Thyroid gland (tissue), 4 donors: ENCODE measurements at regions not wholly inside any gene's neighbourhood (a gene's known extent, or its start where the extent isn't known, plus 50 kb on each side); places are given as distances from the start of the nearest gene placed in this dataset.
"Not testable (repeated sequence)": the region's sequence is repeated elsewhere in the genome, so short reads cannot be mapped to it uniquely, and the experiment has no call there.

Experiments
- DNase-seq, 2 donors: peaks; one replicate each; pipeline ENCODE4 v3.0.0-alpha.2; 2019
- H3K27ac ChIP-seq, 3 donors: fragments of 200-600 bp; sonication (generic); 1 replicate in 2 of 3; 2 replicates in 1 of 3; pipeline ENCODE4 v1.5.1; 2016 to 2019; ENCODE audit warnings: mild to moderate bottlenecking in 1 of 3, moderate library complexity in 1 of 3
- H3K27me3 ChIP-seq: fragments of 200-600 bp; sonication (generic); one replicate; pipeline ENCODE4 v1.5.1; 2019
- H3K36me3 ChIP-seq, 2 donors: fragments of 200-600 bp; sonication (generic); one replicate each; pipeline ENCODE4 v1.5.1; 2016 to 2019
- H3K4me1 ChIP-seq, 2 donors: fragments of 200-600 bp; sonication (generic); one replicate each; pipeline ENCODE4 v1.5.1; 2017 to 2019
- H3K4me3 ChIP-seq, 3 donors: fragments of 200-600 bp; sonication (generic); replicated peaks in 1 of 3; 1 replicate in 2 of 3; 2 replicates in 1 of 3; pipeline ENCODE4 v1.5.1; 2016; ENCODE audit warnings: mild to moderate bottlenecking in 1 of 3
- H3K9me3 ChIP-seq: fragments of 200-600 bp; sonication (generic); one replicate; pipeline ENCODE4 v1.5.1; 2017
- CTCF ChIP-seq, 6 experiments: fragments of 200-600 bp in 3 of 6; fragments of 450-650 bp in 3 of 6; sonication (generic) in 3 of 6; IDR thresholded peaks; one replicate each; pipeline ENCODE4 v1.5.1; 2016 to 2019; ENCODE audit warnings: antibody characterized with exemption in 6 of 6, mild to moderate bottlenecking in 2 of 6, inconsistent platforms in 1 of 6, moderate library complexity in 1 of 6
- POLR2A ChIP-seq, 2 donors: fragments of 450-650 bp; IDR thresholded peaks; one replicate each; pipeline ENCODE4 v1.6.1; 2017; ENCODE audit warnings: antibody characterized with exemption in 2 of 2, mild to moderate bottlenecking in 2 of 2, moderate library complexity in 1 of 2
- whole genome bisulfite sequencing, 2 donors: methylation state at CpG; one replicate each; pipeline ENCODE4 v1.1.5; 2017; 5-methylcytosine and 5-hydroxymethylcytosine counted together
- intact Hi-C: fragments of 100-400 bp; cut with DNase I; formaldehyde crosslinking; loops from one replicate; pipeline ENCODE4 v1.15.1; 2023

- Histone ChIP-seq H3K27me3 (no peaks in the 10 kb centered on the region), H3K9me3 (no peaks in the 10 kb centered on the region), H3K27ac (no peak overlapping the region), H3K4me3 (no peak overlapping the region), H3K36me3 (no peaks in the 10 kb centered on the region), H3K4me1 (peaks cover 0 to under 1% of the 10 kb centered on the region in 2 donors)
- WGBS, 2 donors = 91 to 94% methylated on average over 21 of the region's 21 CpGs
- intact Hi-C loops = no loop called here
- TF ChIP-seq POLR2A (IDR thresholded peaks at IDR 0.05) = no peak
- no peak for TF ChIP-seq CTCF (IDR thresholded peaks at IDR 0.05)
- DNase-seq = no peak
Measured at GRCh38 chr3:170653801-170654200, 67.9 kb upstream of the SLC7A14 start.

GRCh38 chr3:170651260-170651845 lies 65.5 kb upstream of the SLC7A14 start:
- Histone ChIP-seq H3K4me3 (no peak overlapping the region), H3K9me3 (no peaks in the 10 kb centered on the region), H3K4me1 (no peaks in the 10 kb centered on the region), H3K36me3 (no peaks in the 10 kb centered on the region), H3K27ac (no peak overlapping the region), H3K27me3 (no peaks in the 10 kb centered on the region)
- DNase-seq = no peak
- WGBS, 2 donors = 41 to 87% methylated on average over 2 to 7 of the region's 7 CpGs
- intact Hi-C loops = no loop called here
- TF ChIP-seq CTCF (IDR thresholded peaks at IDR 0.05) (no peak), POLR2A (IDR thresholded peaks at IDR 0.05) (no peak)

- 66 to 79% methylated on average over 4 to 5 of the region's 5 CpGs for WGBS, 2 donors
Measured at GRCh38 chr3:170650557-170650956, 64.7 kb upstream of the SLC7A14 start.

GRCh38 chr3:170644711-170645110 lies 58.8 kb upstream of the SLC7A14 start:
- WGBS, 2 donors = 76 to 100% methylated on average over 1 of the region's 1 CpG
- DNase-seq = peak; percentile 9 to 39

More at GRCh38 chr3:170650557-170650956, 64.7 kb upstream of the SLC7A14 start:
- H3K4me1 ChIP-seq, intact Hi-C loops, H3K9me3 ChIP-seq, H3K27ac ChIP-seq, H3K36me3 ChIP-seq, DNase-seq, H3K27me3 ChIP-seq, H3K4me3 ChIP-seq: not testable (repeated sequence)

GRCh38 chr3:170643831-170644230 lies 58.0 kb upstream of the SLC7A14 start:
- intact Hi-C loops = no loop called here
- H3K36me3 ChIP-seq = no peaks in the 10 kb centered on the region
- WGBS, 2 donors = 44 to 50% methylated on average over 3 of the region's 3 CpGs
- H3K4me3 ChIP-seq = no peak overlapping the region
- H3K9me3 ChIP-seq = no peaks in the 10 kb centered on the region
- TF ChIP-seq POLR2A (IDR thresholded peaks at IDR 0.05) (no peak), CTCF (IDR thresholded peaks at IDR 0.05) (no peak)
- DNase-seq = no peak
- no peaks in the 10 kb centered on the region for H3K27me3 ChIP-seq
- H3K27ac ChIP-seq = peak overlapping the region; percentile 74 to 81 (median 75)
- peaks cover 25 to 35% of the 10 kb centered on the region in 2 donors for H3K4me1 ChIP-seq

More at GRCh38 chr3:170644711-170645110, 58.8 kb upstream of the SLC7A14 start:
- intact Hi-C loops = no loop called here
- Histone ChIP-seq H3K27ac (peak overlapping the region; percentile 74 to 81 (median 75)), H3K9me3 (no peaks in the 10 kb centered on the region), H3K4me3 (no peak overlapping the region), H3K36me3 (no peaks in the 10 kb centered on the region), H3K4me1 (peaks cover 25 to 35% of the 10 kb centered on the region in 2 donors), H3K27me3 (no peaks in the 10 kb centered on the region)
- TF ChIP-seq POLR2A (IDR thresholded peaks at IDR 0.05) (no peak), CTCF (IDR thresholded peaks at IDR 0.05) (no peak)
